ENCODE measurements at regions not wholly inside any gene's neighbourhood (a gene's known extent, or its start where the extent isn't known, plus 50 kb on each side); places are given as distances from the start of the nearest gene placed in this dataset.

DNA sequence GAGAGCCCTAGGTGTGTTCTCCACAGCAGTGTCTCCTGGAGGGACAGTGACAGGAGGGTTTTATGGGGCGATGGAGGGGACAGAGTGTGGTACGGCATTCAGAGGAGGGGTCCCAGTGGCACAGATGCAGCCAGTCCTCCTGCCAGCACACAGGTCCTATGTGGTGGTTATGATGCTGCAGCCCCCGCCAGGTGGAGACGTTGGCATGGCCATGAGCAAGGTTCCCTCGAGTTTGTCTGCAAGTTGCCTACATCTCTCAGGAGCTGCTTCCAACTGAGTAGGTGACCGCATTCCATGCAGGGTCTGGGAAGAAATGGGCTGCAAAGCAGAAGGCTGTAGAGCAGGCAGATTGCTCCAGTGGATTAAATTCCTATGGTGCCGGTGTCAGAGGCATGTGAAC, 646.0 kb downstream of the TBC1D22A start:
- no peaks in the 10 kb centered on the region for H3K4me1 Mint-ChIP-seq
- peaks cover 0 to 4% (median 0%) of the 10 kb centered on the region in 3 donors for H3K9me3 ChIP-seq (ENCODE audit: control extremely low read depth in 1 of 3, control insufficient read depth in 2 of 3, insufficient read depth in 1 of 3, low read length in 2 of 3)
- no peaks in the 10 kb centered on the region for H3K9me3 Mint-ChIP-seq (ENCODE audit: insufficient read depth)
- H3K27me3 Mint-ChIP-seq, result peaks cover 11% of the 10 kb centered on the region
- H3K4me2 ChIP-seq (replicated peaks; ENCODE audit: low read depth, low read length, poor library complexity, severe bottlenecking), result no peak overlapping the region
- DNase-seq (no peak), ATAC-seq (ENCODE audit: low read depth) (no peak)
- H4K20me1 ChIP-seq (ENCODE audit: control insufficient read depth, insufficient read depth, low read length, poor library complexity, severe bottlenecking), result no peaks in the 10 kb centered on the region
- no peak overlapping the region for H3K9ac ChIP-seq (ENCODE audit: low read length)
- H3K36me3 ChIP-seq (replicated peaks in 1 of 2; ENCODE audit: control extremely low read depth in 1 of 2, control insufficient read depth in 1 of 2, extremely low read depth in 1 of 2, insufficient read depth in 2 of 2, low read length in 1 of 2), result no peaks in the 10 kb centered on the region
- intact Hi-C loops (cut with micrococcal nuclease), result no loop called here
- no peak overlapping the region for H3K4me3 ChIP-seq (ENCODE audit: control extremely low read depth in 1 of 5, extremely low read depth in 1 of 5, insufficient read depth in 1 of 5, low read depth in 2 of 5, low read length in 4 of 5)
- no peak overlapping the region for H3K27ac Mint-ChIP-seq
- 88% methylated on average over 6 of the region's 7 CpGs for WGBS (ENCODE audit: insufficient coverage)
- no peak overlapping the region for H3K27ac ChIP-seq (ENCODE audit: low read length in 2 of 2)
- CTCF ChIA-PET, result no interaction called here
- no peak overlapping the region for H3K4me3 Mint-ChIP-seq
- H3K79me2 ChIP-seq (ENCODE audit: control insufficient read depth, insufficient read depth, low read length), result no peaks in the 10 kb centered on the region
- H3K4me1 ChIP-seq (ENCODE audit: control insufficient read depth in 2 of 2, insufficient read depth in 2 of 2, low read length in 2 of 2), result no peaks in the 10 kb centered on the region
- POLR2A ChIA-PET, result no interaction called here
- H2AFZ ChIP-seq (ENCODE audit: insufficient read depth, low read depth, low read length, poor library complexity, severe bottlenecking), result no peak overlapping the region
- no peaks in the 10 kb centered on the region for H3K27me3 ChIP-seq (replicated peaks in 1 of 4; ENCODE audit: control extremely low read depth in 1 of 4, control insufficient read depth in 3 of 4, insufficient read depth in 4 of 4, low read length in 3 of 4)
- TF ChIP-seq, protein P1, sequence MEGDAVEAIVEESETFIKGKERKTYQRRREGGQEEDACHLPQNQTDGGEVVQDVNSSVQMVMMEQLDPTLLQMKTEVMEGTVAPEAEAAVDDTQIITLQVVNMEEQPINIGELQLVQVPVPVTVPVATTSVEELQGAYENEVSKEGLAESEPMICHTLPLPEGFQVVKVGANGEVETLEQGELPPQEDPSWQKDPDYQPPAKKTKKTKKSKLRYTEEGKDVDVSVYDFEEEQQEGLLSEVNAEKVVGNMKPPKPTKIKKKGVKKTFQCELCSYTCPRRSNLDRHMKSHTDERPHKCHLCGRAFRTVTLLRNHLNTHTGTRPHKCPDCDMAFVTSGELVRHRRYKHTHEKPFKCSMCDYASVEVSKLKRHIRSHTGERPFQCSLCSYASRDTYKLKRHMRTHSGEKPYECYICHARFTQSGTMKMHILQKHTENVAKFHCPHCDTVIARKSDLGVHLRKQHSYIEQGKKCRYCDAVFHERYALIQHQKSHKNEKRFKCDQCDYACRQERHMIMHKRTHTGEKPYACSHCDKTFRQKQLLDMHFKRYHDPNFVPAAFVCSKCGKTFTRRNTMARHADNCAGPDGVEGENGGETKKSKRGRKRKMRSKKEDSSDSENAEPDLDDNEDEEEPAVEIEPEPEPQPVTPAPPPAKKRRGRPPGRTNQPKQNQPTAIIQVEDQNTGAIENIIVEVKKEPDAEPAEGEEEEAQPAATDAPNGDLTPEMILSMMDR (IDR thresholded peaks at IDR 0.05), result no peak
- TF ChIP-seq EZH2 (IDR thresholded peaks at IDR 0.05; ENCODE audit: borderline replicate concordance, insufficient read depth, low read depth, low read length, poor library complexity, severe bottlenecking), result no peak

- WGBS (ENCODE audit: insufficient coverage), result 53% methylated on average over 3 of the region's 6 CpGs
- no peak overlapping the region for H3K4me2 ChIP-seq (replicated peaks; ENCODE audit: low read depth, low read length, poor library complexity, severe bottlenecking)
- ATAC-seq (ENCODE audit: low read depth) (no peak), DNase-seq (no peak)
- H3K27me3 ChIP-seq (replicated peaks in 1 of 4; ENCODE audit: control extremely low read depth in 1 of 4, control insufficient read depth in 3 of 4, insufficient read depth in 4 of 4, low read length in 3 of 4), result peaks cover 0 to 2% (median 0%) of the 10 kb centered on the region in 4 experiments
- no peak overlapping the region for H3K27ac ChIP-seq (ENCODE audit: low read length in 2 of 2)
- CTCF ChIA-PET, result no interaction called here
- no peaks in the 10 kb centered on the region for H3K79me2 ChIP-seq (ENCODE audit: control insufficient read depth, insufficient read depth, low read length)
- H2AFZ ChIP-seq (ENCODE audit: insufficient read depth, low read depth, low read length, poor library complexity, severe bottlenecking), result no peak overlapping the region
- H3K36me3 ChIP-seq (replicated peaks in 1 of 2; ENCODE audit: control extremely low read depth in 1 of 2, control insufficient read depth in 1 of 2, extremely low read depth in 1 of 2, insufficient read depth in 2 of 2, low read length in 1 of 2), result no peaks in the 10 kb centered on the region
- H4K20me1 ChIP-seq (ENCODE audit: control insufficient read depth, insufficient read depth, low read length, poor library complexity, severe bottlenecking), result no peaks in the 10 kb centered on the region
- POLR2A ChIA-PET, result no interaction called here
- H3K4me1 ChIP-seq (ENCODE audit: control insufficient read depth in 2 of 2, insufficient read depth in 2 of 2, low read length in 2 of 2), result no peaks in the 10 kb centered on the region
- no peak for TF ChIP-seq EZH2 (IDR thresholded peaks at IDR 0.05; ENCODE audit: borderline replicate concordance, insufficient read depth, low read depth, low read length, poor library complexity, severe bottlenecking)
- TF ChIP-seq, protein P1 (IDR thresholded peaks at IDR 0.05), result no peak
- H3K9me3 ChIP-seq (ENCODE audit: control extremely low read depth in 1 of 3, control insufficient read depth in 2 of 3, insufficient read depth in 1 of 3, low read length in 2 of 3), result peaks cover 0 to 4% (median 0%) of the 10 kb centered on the region in 3 donors
- no peak overlapping the region for H3K9ac ChIP-seq (ENCODE audit: low read length)
- H3K4me1 Mint-ChIP-seq, result no peaks in the 10 kb centered on the region
- peaks cover 11% of the 10 kb centered on the region for H3K27me3 Mint-ChIP-seq
- H3K27ac Mint-ChIP-seq, result no peak overlapping the region
- intact Hi-C loops (cut with micrococcal nuclease), result no loop called here
- no peak overlapping the region for H3K4me3 ChIP-seq (ENCODE audit: control extremely low read depth in 1 of 5, extremely low read depth in 1 of 5, insufficient read depth in 1 of 5, low read depth in 2 of 5, low read length in 4 of 5)
- no peaks in the 10 kb centered on the region for H3K9me3 Mint-ChIP-seq (ENCODE audit: insufficient read depth)
- H3K4me3 Mint-ChIP-seq, result no peak overlapping the region
Measured at GRCh38 chr22:47407461-47408025, 645.1 kb downstream of the TBC1D22A start.
